Ishikawa (cell line): ENCODE measurements at regions not wholly inside any gene's neighbourhood (a gene's known extent, or its start where the extent isn't known, plus 50 kb on each side); places are given as distances from the start of the nearest gene placed in this dataset.

Source experiments
- CEBPB ChIP-seq: IDR thresholded peaks from 2 replicates; pipeline ENCODE4 v1.6.1; 2012
- CREB1 ChIP-seq: IDR thresholded peaks from 2 replicates; pipeline ENCODE4 v1.6.1; 2012; ENCODE audit warnings: low read depth
- EGR1 ChIP-seq: IDR thresholded peaks from 2 replicates; pipeline ENCODE4 v1.6.1; 2012
- EP300 ChIP-seq: IDR thresholded peaks from 2 replicates; pipeline ENCODE4 v1.6.1; 2012; ENCODE audit warnings: borderline replicate concordance
- FOXM1 ChIP-seq: IDR thresholded peaks from 2 replicates; pipeline ENCODE4 v1.6.1; 2012; ENCODE audit warnings: low read depth, borderline replicate concordance
- MAX ChIP-seq: IDR thresholded peaks from 2 replicates; pipeline ENCODE4 v1.6.1; 2012
- NFIC ChIP-seq: IDR thresholded peaks from 2 replicates; pipeline ENCODE4 v1.6.1; 2012
- RAD21 ChIP-seq: IDR thresholded peaks from 2 replicates; pipeline ENCODE4 v1.6.1; 2012; ENCODE audit warnings: low read depth
- REST ChIP-seq: IDR thresholded peaks from 2 replicates; pipeline ENCODE4 v1.6.1; 2012; ENCODE audit warnings: low read depth, mild to moderate bottlenecking
- TAF1 ChIP-seq: IDR thresholded peaks from 2 replicates; pipeline ENCODE4 v1.6.1; 2012; ENCODE audit warnings: low read depth, mild to moderate bottlenecking
- TCF12 ChIP-seq: IDR thresholded peaks from 2 replicates; pipeline ENCODE4 v1.6.1; 2012; ENCODE audit warnings: low read depth
- TEAD4 ChIP-seq: IDR thresholded peaks from 2 replicates; pipeline ENCODE4 v1.6.1; 2012
- USF1 ChIP-seq: IDR thresholded peaks from 2 replicates; pipeline ENCODE4 v1.6.1; 2012
- YY1 ChIP-seq: IDR thresholded peaks from 2 replicates; pipeline ENCODE4 v1.6.1; 2012; ENCODE audit warnings: low read depth

GRCh38 chr13:60691268-60691667 is 294.2 kb downstream of the TDRD3 start:
- TF ChIP-seq RAD21 (no peak), USF1 (no peak), YY1 (no peak), FOXM1 (no peak), TEAD4 (no peak), TAF1 (no peak), CEBPB (no peak), CREB1 (no peak), EGR1 (no peak), EP300 (no peak), NFIC (no peak), REST (no peak), MAX (no peak), TCF12 (no peak)
